ENCODE measurements at regions not wholly inside any gene's neighbourhood (a gene's known extent, or its start where the extent isn't known, plus 50 kb on each side); places are given as distances from the start of the nearest gene placed in this dataset.
A peak's percentile ranks its signal among the peaks of the same experiment; 100 is the strongest.
"Not testable (repeated sequence)": the region's sequence is repeated elsewhere in the genome, so short reads cannot be mapped to it uniquely, and the experiment has no call there.

GRCh38 chr14:30198720-30199119 lies 271.1 kb upstream of the PRKD1 start:
- intact Hi-C loops (cut with DNase I): not testable (repeated sequence)

GRCh38 chr14:30204431-30204980 lies 276.9 kb upstream of the PRKD1 start:
- intact Hi-C loops (cut with DNase I): no loop called here
- DNase-seq (no peak), ATAC-seq (no peak)

More at GRCh38 chr14:30198720-30199119, 271.1 kb upstream of the PRKD1 start:
- DNase-seq, ATAC-seq: not testable (repeated sequence)

- intact Hi-C loops (cut with DNase I): no loop called here
- no peak for ATAC-seq
- DNase-seq: no peak
These were observed 281.5 kb upstream of the PRKD1 start for GRCh38 chr14:30209136-30209535.

DNA sequence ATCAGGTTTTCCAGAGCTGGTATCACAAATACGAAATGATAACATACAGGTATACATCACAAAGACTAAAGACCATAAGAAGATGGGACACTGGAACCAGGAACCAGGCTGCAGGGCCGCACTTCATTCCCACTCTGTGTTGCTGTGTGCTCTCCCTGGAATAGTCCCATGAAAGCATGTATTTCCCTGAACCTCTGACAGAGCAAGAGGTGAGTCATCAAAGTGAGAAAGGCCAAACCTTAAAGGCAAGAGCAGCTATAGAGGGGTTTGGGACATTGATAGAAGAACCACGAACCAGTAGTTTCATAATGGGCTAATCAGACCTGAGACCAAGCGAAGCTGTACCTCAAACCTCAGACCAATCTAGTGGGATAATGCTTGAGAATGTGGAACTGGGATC lies 283.0 kb upstream of the PRKD1 start:
- intact Hi-C loops (cut with DNase I): loop anchor here in 1 of 2 donors (10.0 kb wide), 1 partner anchor 1456 kb away; no protein-coding TSS in a partner anchor
- ATAC-seq (no peak), DNase-seq (no peak)

DNA sequence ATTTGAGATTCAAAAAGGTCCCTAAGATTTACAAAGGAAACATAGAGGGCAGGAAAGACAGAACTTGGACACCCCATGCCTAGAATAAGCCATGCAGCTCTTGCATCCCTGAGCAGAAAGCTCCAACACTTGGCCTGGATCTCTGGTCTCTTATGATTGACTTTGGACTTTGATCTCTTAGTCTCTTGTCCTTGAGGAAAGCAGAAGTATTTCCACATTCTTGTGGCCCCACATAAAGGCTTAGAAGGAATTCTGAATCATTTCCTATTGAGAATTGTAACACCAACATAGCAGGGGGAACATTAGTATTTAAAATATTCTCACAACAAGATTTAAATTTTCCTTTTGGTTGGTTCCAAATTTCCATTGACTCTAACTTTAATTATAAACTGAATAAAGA lies 283.7 kb upstream of the PRKD1 start:
- no peak for DNase-seq
- ATAC-seq: no peak
- intact Hi-C loops (cut with DNase I): loop anchor here in 1 of 2 donors (10.0 kb wide), 1 partner anchor 1457 kb away; no protein-coding TSS in a partner anchor

DNA sequence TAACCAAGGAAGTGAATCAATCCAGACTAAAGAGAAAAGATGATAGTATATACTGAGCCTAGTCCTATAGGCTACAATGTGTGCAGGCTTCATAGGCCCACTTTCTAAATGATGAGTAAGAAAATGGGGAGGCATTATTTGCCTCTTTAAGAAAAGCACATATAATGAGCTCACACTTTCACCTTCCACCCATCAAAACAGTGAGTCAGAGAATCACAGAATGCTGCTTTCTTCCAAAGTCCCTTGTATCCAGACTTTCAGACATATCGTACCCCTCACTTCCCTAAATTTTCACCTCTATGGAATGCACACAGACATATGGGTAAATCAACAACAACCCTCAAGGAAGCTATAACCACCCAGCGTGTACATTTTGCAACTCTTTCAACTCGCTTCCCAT lies 286.4 kb upstream of the PRKD1 start:
- intact Hi-C loops (cut with DNase I): loop anchor here in 1 of 2 donors (10.0 kb wide), 1 partner anchor 1459 kb away; no protein-coding TSS in a partner anchor
- peak in 1 of 2 donors; percentile 54 for ATAC-seq

DNA sequence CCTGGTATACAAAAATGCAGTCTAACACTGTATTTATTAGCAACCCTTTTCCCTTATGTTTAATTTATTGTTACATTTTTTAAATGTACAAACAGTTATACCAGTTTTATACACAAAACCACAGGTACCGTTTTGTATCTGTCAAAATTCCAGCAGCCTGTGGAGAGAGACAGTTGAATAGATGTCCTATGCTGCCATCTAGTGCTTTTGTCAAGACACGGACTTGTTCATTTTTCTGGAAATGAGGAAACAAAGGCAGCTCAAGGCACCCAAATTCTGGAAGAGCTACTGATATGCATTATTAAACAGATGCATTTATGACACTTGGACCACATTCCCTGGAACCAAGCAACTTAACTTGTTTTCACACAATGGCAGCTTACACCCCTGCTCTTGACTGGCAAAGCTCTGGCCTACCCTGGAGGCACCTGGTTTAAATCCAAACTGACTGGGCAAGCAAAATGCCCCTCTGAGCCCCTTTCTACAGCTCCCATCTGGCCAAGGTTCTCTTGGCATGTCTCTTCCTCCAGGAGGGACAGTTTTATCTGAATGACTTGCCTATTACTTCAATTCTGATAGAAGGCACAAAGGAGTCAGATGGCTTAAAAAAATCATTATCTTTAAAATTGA lies 286.9 kb upstream of the PRKD1 start:
- ATAC-seq (peak; percentile 34 to 67), DNase-seq (no peak)
- intact Hi-C loops (cut with DNase I): loop anchor here in 1 of 2 donors (5.0 to 10.0 kb wide), 2 partner anchors 667 to 1460 kb away; no protein-coding TSS in a partner anchor

More for the DNA sequence above, 286.4 kb upstream of the PRKD1 start:
- DNase-seq: no peak

GRCh38 chr14:30218907-30219306 lies 291.3 kb upstream of the PRKD1 start:
- ATAC-seq (no peak), DNase-seq (no peak)
- intact Hi-C loops (cut with DNase I): loop anchor here in 1 of 2 donors (5.0 to 10.0 kb wide), 2 partner anchors 672 to 1464 kb away; no protein-coding TSS in a partner anchor

- intact Hi-C loops (cut with DNase I): no loop called here
- ATAC-seq: no peak
- no peak for DNase-seq
These were observed 293.9 kb upstream of the PRKD1 start for GRCh38 chr14:30221546-30221945.

DNA sequence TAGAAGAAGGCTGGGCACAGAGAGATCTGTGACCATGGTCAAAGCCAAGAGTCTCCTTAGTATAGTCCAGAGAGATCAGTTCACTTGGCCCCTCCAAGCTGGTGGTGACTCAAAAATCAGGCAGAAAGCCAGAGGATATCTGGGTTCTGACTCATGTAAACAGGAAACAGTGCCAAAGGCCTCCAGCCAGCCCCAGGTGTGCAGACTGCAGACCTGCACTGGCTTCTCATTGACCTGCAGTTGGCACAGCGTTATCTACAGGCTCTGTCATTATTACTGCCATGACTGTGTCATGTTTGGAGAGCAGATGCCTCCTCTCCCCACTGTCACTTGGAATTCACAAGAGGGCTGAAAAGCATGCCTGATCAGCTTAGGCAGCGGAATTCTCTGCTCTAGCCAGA lies 295.7 kb upstream of the PRKD1 start:
- DNase-seq: peak; percentile 39
- intact Hi-C loops (cut with DNase I): no loop called here

GRCh38 chr14:30223966-30224365 lies 296.3 kb upstream of the PRKD1 start:
- intact Hi-C loops (cut with DNase I): no loop called here
- peak; percentile 42 to 69 for ATAC-seq
- no peak for DNase-seq

More for the DNA sequence above, 295.7 kb upstream of the PRKD1 start:
- peak; percentile 61 to 93 for ATAC-seq

DNA sequence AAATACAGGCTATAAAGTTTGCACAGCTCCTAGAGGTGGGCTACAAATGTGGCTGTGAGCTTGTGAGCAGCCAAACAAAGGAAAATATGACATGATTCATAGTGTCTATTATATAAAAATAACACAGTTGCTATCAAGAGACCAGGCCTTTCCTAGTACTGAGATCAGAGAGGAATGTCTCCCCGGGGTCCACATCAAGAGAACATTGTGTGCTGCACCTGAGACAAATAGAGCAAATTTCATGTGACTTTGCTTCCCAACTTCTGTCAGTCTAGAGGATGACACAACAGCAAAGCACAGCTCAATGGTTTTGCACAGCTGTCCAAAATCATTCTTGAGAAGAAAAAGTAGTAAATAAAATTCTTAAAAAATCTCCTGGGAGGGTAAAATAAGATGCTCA lies 297.5 kb upstream of the PRKD1 start:
- intact Hi-C loops (cut with DNase I): no loop called here
- DNase-seq (no peak), ATAC-seq (no peak)

DNA sequence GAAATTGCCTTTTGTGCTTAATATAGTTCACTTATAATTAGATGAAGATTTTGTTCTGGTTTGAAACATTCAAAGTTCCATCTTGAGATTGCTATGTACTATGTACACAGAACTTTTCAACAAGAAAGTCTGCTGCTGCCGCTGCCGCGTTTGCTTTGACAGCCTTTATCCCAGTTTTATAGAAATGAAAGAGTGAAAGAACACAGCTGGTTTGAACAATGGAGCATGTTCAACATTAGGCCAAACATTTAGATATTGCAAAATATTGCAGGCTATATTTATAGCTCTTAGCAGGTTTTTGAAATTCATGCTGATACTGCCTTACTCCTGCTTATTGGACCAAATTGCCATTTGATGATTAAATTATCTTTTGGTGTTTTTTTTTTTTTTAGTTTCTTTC lies 299.8 kb upstream of the PRKD1 start:
- intact Hi-C loops (cut with DNase I): no loop called here
- DNase-seq: no peak
- ATAC-seq: peak; percentile 20 to 73

GRCh38 chr14:30227876-30228275 lies 300.2 kb upstream of the PRKD1 start:
- DNase-seq: no peak
- intact Hi-C loops (cut with DNase I): no loop called here
- ATAC-seq: peak; percentile 39 to 53

GRCh38 chr14:30230719-30231118 lies 303.1 kb upstream of the PRKD1 start:
- no peak for ATAC-seq
- DNase-seq: no peak
- intact Hi-C loops (cut with DNase I): no loop called here

- intact Hi-C loops (cut with DNase I): no loop called here
- DNase-seq (no peak), ATAC-seq (no peak)
These were observed 307.3 kb upstream of the PRKD1 start for GRCh38 chr14:30234966-30235365.

GRCh38 chr14:30235485-30235884 lies 307.8 kb upstream of the PRKD1 start:
- intact Hi-C loops (cut with DNase I): no loop called here
- DNase-seq: no peak
- no peak for ATAC-seq

DNA sequence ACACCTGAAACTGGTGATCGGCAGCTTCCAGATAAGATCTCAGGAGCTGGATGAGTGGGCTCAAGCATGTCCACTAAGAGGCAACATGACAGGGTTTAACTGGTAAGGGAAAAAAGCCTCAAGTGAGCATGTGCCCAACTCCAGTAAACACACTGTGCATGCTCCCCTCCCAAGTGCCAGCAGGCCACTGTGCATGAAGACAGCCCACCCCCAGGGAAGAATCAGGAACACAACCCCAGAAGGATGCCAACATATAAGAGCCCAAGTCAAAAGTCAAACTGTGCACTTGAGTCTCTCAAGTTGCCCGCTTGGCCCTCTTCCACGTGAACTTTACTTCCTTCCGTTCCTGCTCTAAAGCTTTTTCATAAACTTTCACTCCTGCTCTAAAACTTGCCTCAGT lies 311.3 kb upstream of the PRKD1 start:
- intact Hi-C loops (cut with DNase I): no loop called here
- ATAC-seq: no peak
- DNase-seq: no peak

- intact Hi-C loops (cut with DNase I): no loop called here
- DNase-seq: no peak
- ATAC-seq: no peak
These were observed 312.4 kb upstream of the PRKD1 start for GRCh38 chr14:30240018-30240417.

DNA sequence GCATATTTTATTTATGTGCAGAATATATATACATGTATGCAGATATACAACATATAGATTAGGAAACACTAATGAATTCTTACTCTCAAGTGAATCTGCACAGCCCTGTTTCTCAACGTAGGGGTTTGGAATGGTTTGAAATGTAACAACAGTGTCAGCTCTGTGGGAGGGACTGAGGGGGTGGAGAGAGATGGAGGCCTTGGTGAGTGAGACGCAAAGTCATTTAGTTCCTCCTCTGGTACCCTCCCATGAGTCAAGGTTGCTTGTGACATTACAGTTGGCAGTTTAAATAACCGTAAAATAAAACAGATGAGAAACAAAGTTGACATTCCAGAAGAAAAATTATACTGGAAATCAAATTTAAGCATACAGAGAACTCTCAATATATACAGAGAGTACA lies 313.0 kb upstream of the PRKD1 start:
- DNase-seq (no peak), ATAC-seq (no peak)
- intact Hi-C loops (cut with DNase I): no loop called here

DNA sequence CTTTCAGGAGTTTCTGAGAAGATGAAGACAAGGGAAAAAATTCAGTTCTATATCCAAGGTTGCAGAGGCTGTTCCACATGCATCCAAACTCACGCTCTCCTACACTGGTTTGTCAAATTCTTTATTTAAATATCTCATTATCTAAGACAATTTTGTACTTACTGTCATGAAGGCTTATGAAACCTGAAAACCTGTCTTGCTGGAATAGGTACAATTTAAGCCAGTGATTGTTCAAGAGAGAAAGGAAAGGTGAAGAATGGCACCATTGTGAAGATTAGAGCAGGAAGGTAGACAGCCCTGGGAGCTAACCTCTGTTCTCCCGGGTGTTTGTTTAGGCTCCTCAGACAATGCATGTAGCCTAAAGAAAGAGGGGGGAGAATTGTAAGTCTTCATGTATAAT lies 315.1 kb upstream of the PRKD1 start:
- intact Hi-C loops (cut with DNase I): no loop called here
- ATAC-seq (no peak), DNase-seq (no peak)
